Type B pancreatic cell (in vitro differentiated cells): ENCODE measurements at regions not wholly inside any gene's neighbourhood (a gene's known extent, or its start where the extent isn't known, plus 50 kb on each side); places are given as distances from the start of the nearest gene placed in this dataset.
"Not testable (repeated sequence)": the region's sequence is repeated elsewhere in the genome, so short reads cannot be mapped to it uniquely, and the experiment has no call there.

Experiments used
- DNase-seq: peaks from one replicate; pipeline ENCODE4 v3.0.0; 2021; ENCODE audit warnings: mixed read lengths; ENCODE audit not compliant: unreplicated experiment; ENCODE audit errors: extremely low spot score
- H3K27ac Mint-ChIP-seq: 2 replicates; pipeline ENCODE4 v1.8.0; 2021; ENCODE audit warnings: mild to moderate bottlenecking, mixed read lengths
- H3K27me3 Mint-ChIP-seq: 2 replicates; pipeline ENCODE4 v1.8.0; 2021; ENCODE audit warnings: mixed read lengths
- H3K36me3 Mint-ChIP-seq: 2 replicates; pipeline ENCODE4 v1.8.0; 2021; ENCODE audit warnings: mixed read lengths
- H3K4me1 Mint-ChIP-seq: one replicate; pipeline ENCODE4 v1.8.0; 2021; ENCODE audit warnings: mixed read lengths; ENCODE audit not compliant: unreplicated experiment
- H3K4me3 Mint-ChIP-seq: 2 replicates; pipeline ENCODE4 v1.8.0; 2021; ENCODE audit warnings: mild to moderate bottlenecking, mixed read lengths
- H3K9me3 Mint-ChIP-seq: 2 replicates; pipeline ENCODE4 v1.8.0; 2021; ENCODE audit warnings: mixed read lengths
- TF ChIP-seq, protein P1 (sequence below): fragments of 200-600 bp; sonication (generic); conservative IDR thresholded peaks from 2 replicates; pipeline ENCODE4 v1.5.0; 2021; ENCODE audit warnings: antibody characterized with exemption, mild to moderate bottlenecking

DNA sequence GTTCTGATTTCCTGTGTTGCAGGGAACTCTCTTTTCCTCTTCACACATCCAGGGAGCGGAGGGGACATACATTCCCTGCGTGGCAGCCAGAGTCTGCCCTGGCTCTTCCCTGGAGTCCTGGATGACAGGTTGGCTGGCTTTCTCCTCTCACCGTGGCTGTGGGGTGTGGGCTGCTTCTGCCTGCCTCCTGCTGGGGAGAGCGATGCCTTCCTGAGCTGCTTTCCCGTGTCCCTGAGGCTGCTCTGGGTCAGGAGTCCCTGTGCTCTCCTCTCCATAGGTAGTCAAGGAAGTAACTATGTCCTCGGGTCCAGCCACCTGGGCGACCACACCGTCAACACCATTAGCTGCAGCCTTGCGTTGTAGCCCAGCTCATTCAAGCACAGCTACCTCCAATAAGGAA, 451.7 kb downstream of the QKI start:
- TF ChIP-seq, protein P1, sequence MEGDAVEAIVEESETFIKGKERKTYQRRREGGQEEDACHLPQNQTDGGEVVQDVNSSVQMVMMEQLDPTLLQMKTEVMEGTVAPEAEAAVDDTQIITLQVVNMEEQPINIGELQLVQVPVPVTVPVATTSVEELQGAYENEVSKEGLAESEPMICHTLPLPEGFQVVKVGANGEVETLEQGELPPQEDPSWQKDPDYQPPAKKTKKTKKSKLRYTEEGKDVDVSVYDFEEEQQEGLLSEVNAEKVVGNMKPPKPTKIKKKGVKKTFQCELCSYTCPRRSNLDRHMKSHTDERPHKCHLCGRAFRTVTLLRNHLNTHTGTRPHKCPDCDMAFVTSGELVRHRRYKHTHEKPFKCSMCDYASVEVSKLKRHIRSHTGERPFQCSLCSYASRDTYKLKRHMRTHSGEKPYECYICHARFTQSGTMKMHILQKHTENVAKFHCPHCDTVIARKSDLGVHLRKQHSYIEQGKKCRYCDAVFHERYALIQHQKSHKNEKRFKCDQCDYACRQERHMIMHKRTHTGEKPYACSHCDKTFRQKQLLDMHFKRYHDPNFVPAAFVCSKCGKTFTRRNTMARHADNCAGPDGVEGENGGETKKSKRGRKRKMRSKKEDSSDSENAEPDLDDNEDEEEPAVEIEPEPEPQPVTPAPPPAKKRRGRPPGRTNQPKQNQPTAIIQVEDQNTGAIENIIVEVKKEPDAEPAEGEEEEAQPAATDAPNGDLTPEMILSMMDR, result no peak
- no peak for DNase-seq
- peaks cover 13% of the 10 kb centered on the region for H3K27me3 Mint-ChIP-seq
- no peak overlapping the region for H3K27ac Mint-ChIP-seq
- H3K4me1 Mint-ChIP-seq, result no peaks in the 10 kb centered on the region
- H3K9me3 Mint-ChIP-seq, result no peaks in the 10 kb centered on the region
- H3K4me3 Mint-ChIP-seq, result no peak overlapping the region
- H3K36me3 Mint-ChIP-seq, result no peaks in the 10 kb centered on the region

DNA sequence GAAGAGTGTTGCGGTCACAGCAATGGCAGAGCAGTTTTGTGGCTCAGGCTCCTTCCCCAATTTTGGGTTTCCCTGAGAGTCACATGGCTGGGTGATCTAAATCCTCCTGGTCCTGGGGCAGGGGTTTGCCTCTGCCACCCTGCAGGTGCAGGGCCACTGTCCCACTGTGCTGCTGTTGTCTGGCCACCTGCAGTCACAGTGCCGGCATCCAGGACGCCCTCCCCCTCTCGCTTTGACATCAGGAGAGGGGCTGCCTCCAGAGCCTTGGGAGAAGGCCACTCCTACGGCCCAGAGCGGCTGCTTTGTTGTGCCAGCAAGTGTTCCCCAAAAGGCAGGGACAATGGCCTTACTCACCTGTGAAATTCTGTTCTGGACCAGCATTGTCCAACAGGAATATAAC, 449.0 kb downstream of the QKI start:
- no peak for DNase-seq
- no peak overlapping the region for H3K4me3 Mint-ChIP-seq
- no peak overlapping the region for H3K27ac Mint-ChIP-seq
- no peaks in the 10 kb centered on the region for H3K9me3 Mint-ChIP-seq
- H3K27me3 Mint-ChIP-seq, result peaks cover 31% of the 10 kb centered on the region
- H3K4me1 Mint-ChIP-seq, result no peaks in the 10 kb centered on the region
- TF ChIP-seq, protein P1, result no peak
- no peaks in the 10 kb centered on the region for H3K36me3 Mint-ChIP-seq

DNA sequence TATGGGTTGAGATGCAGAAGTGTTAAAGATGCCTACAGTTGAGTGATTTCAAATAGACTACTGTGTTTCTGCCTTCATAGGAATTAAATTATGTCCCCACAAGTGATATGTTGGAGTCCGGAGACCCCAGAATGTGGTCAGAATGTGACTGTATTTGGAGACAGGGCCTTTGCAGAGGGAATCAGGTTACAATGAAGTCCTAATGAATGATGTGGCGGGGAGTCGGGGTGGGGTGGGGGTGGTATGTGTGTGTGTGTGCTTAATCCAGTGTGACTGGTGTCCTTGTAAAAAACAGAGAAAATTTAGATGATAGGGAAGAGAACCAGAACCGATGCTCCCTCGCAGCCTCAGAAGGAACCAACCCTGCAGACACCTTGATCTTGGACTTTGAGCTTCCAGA, 448.2 kb downstream of the QKI start:
- Mint-ChIP-seq H3K27ac (no peak overlapping the region), H3K36me3 (no peaks in the 10 kb centered on the region), H3K9me3 (no peaks in the 10 kb centered on the region), H3K4me1 (no peaks in the 10 kb centered on the region), H3K4me3 (no peak overlapping the region), H3K27me3 (peaks cover 31% of the 10 kb centered on the region)
- TF ChIP-seq, protein P1, result no peak
- no peak for DNase-seq

DNA sequence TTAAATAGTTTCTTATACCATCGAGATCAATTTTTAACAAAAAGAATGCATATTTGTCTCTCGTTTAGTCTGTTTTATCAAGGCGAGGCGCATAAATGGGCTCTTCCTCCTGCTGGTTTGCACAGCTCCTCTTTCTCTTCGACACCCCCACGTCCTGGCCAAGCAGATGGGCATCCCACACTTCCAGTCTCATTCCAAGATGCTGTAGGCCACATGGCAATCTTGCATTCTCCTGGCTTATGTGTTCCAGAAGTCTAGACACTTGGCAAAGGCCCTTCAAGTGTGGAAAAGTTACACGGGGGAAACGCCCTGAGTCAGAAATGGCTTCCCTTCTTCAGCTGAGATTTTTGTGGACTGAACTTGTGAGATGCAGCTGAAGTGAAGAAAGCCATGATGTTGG, 447.1 kb downstream of the QKI start:
- no peaks in the 10 kb centered on the region for H3K36me3 Mint-ChIP-seq
- no peak overlapping the region for H3K27ac Mint-ChIP-seq
- no peaks in the 10 kb centered on the region for H3K4me1 Mint-ChIP-seq
- H3K9me3 Mint-ChIP-seq, result no peaks in the 10 kb centered on the region
- no peak overlapping the region for H3K4me3 Mint-ChIP-seq
- H3K27me3 Mint-ChIP-seq, result peaks cover 35% of the 10 kb centered on the region
- TF ChIP-seq, protein P1, result no peak
- no peak for DNase-seq

DNA sequence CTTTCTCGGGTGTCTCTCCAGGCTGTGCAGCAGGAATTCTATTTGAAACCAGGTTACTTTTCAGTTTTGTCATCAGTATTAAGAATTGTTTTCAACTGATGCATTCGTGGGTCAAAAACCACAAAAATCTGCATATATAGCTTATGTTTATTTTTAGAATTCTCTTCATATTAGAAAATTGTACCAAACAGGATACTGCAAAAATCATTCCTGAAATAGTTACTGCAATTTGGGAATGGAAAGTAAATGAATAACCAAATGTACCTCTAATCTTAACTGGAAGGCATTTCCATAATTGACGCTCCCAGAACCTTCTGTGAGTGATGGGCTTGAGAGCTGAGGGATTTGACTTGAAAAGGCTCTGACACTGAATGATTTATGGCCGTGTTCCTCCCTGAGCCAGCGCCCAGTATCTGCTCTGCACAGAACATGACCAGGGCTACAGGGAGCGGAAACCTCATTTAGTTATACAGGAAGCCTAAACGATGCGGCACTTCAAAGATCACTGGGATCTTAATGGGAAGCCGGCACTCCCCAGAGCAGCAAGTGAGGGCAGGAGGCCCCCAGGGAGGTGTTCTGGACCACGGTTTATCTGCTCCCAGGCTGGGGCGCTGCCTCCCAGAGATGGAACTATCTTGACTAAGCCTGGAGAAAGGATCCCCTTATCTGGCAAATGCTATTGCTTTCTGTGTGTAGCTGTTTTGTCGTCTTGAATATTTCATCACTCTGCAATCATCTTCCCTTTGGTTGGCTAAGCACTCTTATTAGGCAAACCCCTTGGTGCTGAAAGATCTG, 446.0 kb downstream of the QKI start:
- TF ChIP-seq, protein P1, result no peak
- no peak for DNase-seq
- no peaks in the 10 kb centered on the region for H3K4me1 Mint-ChIP-seq
- no peaks in the 10 kb centered on the region for H3K36me3 Mint-ChIP-seq
- no peaks in the 10 kb centered on the region for H3K9me3 Mint-ChIP-seq
- peaks cover 39% of the 10 kb centered on the region for H3K27me3 Mint-ChIP-seq
- H3K4me3 Mint-ChIP-seq, result no peak overlapping the region
- H3K27ac Mint-ChIP-seq, result no peak overlapping the region

DNA sequence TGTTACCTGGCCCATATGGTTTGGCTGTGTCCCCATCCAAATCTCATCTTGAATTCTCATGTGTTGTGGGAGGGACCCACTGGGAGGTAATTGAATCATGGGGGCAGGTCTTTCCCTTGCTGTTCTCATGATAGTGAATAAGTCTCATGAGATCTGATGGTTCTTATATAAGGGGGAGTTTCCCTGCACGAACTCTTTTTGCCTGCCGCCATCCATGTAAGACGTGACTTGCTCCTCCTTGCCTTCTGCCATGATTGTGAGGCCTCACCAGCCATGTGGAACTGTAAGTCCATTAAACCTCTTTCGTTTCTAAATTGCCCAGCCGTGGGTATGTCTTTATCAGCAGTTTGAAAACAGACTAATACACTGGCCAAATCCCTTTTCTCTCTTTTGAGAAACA, 444.4 kb downstream of the QKI start:
- H3K4me1 Mint-ChIP-seq, DNase-seq, H3K4me3 Mint-ChIP-seq, H3K36me3 Mint-ChIP-seq, H3K27ac Mint-ChIP-seq, H3K9me3 Mint-ChIP-seq: not testable (repeated sequence)
- peaks cover 41% of the 10 kb centered on the region for H3K27me3 Mint-ChIP-seq
